A549 (cell line): ENCODE measurements at regions not wholly inside any gene's neighbourhood (a gene's known extent, or its start where the extent isn't known, plus 50 kb on each side); places are given as distances from the start of the nearest gene placed in this dataset.

Source experiments
- ATAC-seq, 2 experiments: fragments of 200-7000 bp in 1 of 2; fragments of >200 bp in 1 of 2; cut with Nextera tagmentation in 1 of 2; cut with Tn5 transposase in 1 of 2; 3 replicates each; pipeline versions ENCODE4 v1.8.0 to v1.9.1; 2018 to 2020; ENCODE audit warnings: mild to moderate bottlenecking in 1 of 2, moderate library complexity in 1 of 2
- CTCF ChIA-PET: fragments of 300-600 bp; sonication (Branson Sonifier 250); formaldehyde crosslinking; extraction: SDS; loops from one replicate; lab custom pipeline; 2021; ENCODE audit warnings: antibody characterized with exemption, inconsistent platforms; lab: Yijun Ruan, JAX
- POLR2A ChIA-PET: fragments of 350-600 bp; formaldehyde crosslinking; extraction: SDS; loops from one replicate; lab custom pipeline; 2021; ENCODE audit warnings: antibody characterized with exemption, inconsistent platforms; lab: Yijun Ruan, JAX
- DNase-seq, 2 experiments: peaks; one replicate each; pipeline versions ENCODE4 v3.0.0 to v3.0.0-alpha.2; 2011 to 2016; ENCODE audit warnings: low read depth in 1 of 2, low spot score in 1 of 2
- FAIRE-seq: peaks from 2 replicates; lab custom pipeline; 2011; peaks lifted over from hg19 to GRCh38; lab: Jason Lieb, UNC
- H3K27ac ChIP-seq, 2 experiments: fragments of >200 bp; sonication (Bioruptor Twin); formaldehyde crosslinking; 3 replicates each; pipeline ENCODE4 v1.5.1; 2016 to 2017
- H3K4me1 ChIP-seq: fragments of >200 bp; sonication (Bioruptor Twin); formaldehyde crosslinking; 3 replicates; pipeline ENCODE4 v1.6.1; 2016
- H3K4me2 ChIP-seq: fragments of >200 bp; sonication (Bioruptor Twin); formaldehyde crosslinking; 3 replicates; pipeline ENCODE4 v1.6.1; 2016
- H3K4me3 ChIP-seq: fragments of >200 bp; sonication (Bioruptor Twin); formaldehyde crosslinking; 3 replicates; pipeline ENCODE4 v1.5.1; 2016
- H3K9me3 ChIP-seq: fragments of >200 bp; sonication (Bioruptor Twin); formaldehyde crosslinking; 3 replicates; pipeline ENCODE4 v1.6.1; 2016
- BHLHE40 ChIP-seq: IDR thresholded peaks from 2 replicates; pipeline ENCODE4 v1.6.1; 2012; ENCODE audit warnings: low read depth, low read length, inconsistent platforms
- CBX8 ChIP-seq: fragments of 200-600 bp; sonication (generic); IDR thresholded peaks from 2 replicates; pipeline ENCODE4 v1.6.1; 2016
- CHD2 ChIP-seq: fragments of 150-350 bp; IDR thresholded peaks from 2 replicates; pipeline ENCODE4 v1.6.1; 2014; ENCODE audit warnings: low read length; ENCODE audit not compliant: partially characterized antibody
- CHD4 ChIP-seq: fragments of 200-600 bp; sonication (generic); IDR thresholded peaks from 2 replicates; pipeline ENCODE4 v1.6.1; 2016; ENCODE audit warnings: antibody characterized with exemption, mild to moderate bottlenecking, borderline replicate concordance
- EP300 ChIP-seq, 2 experiments: fragments of >200 bp; sonication (Bioruptor Twin); formaldehyde crosslinking; IDR thresholded peaks; 2 replicates in 1 of 2; 3 replicates in 1 of 2; pipeline ENCODE4 v1.6.1; 2016 to 2017
- FOSB ChIP-seq: fragments of 250-450 bp; sonication (Bioruptor Pico); IDR thresholded peaks from 2 replicates; pipeline ENCODE4 v1.5.0; 2020; ENCODE audit warnings: mild to moderate bottlenecking, moderate library complexity
- FOXS1 ChIP-seq: fragments of 250-450 bp; sonication (Bioruptor Pico); IDR thresholded peaks from 2 replicates; pipeline ENCODE4 v1.5.0; 2020; ENCODE audit warnings: mild to moderate bottlenecking, moderate library complexity
- GATA3 ChIP-seq: IDR thresholded peaks from 2 replicates; pipeline ENCODE4 v1.6.1; 2012; ENCODE audit warnings: borderline replicate concordance
- HOXA7 ChIP-seq: fragments of 250-450 bp; sonication (Bioruptor Pico); IDR thresholded peaks from 2 replicates; pipeline ENCODE4 v1.5.0; 2020; ENCODE audit warnings: mild to moderate bottlenecking, moderate library complexity
- HOXB13 ChIP-seq: fragments of 250-450 bp; sonication (Bioruptor Pico); IDR thresholded peaks from 2 replicates; pipeline ENCODE4 v1.5.0; 2020; ENCODE audit warnings: low read depth, mild to moderate bottlenecking, moderate library complexity
- JUN ChIP-seq, 2 experiments: fragments of >200 bp; sonication (Bioruptor Twin); formaldehyde crosslinking; IDR thresholded peaks; 2 replicates in 1 of 2; 3 replicates in 1 of 2; pipeline ENCODE4 v1.6.1; 2016 to 2017
- JUNB ChIP-seq: fragments of >200 bp; sonication (Bioruptor Twin); formaldehyde crosslinking; IDR thresholded peaks from 2 replicates; pipeline ENCODE4 v1.6.1; 2016
- KDM5A ChIP-seq: fragments of 200-600 bp; sonication (generic); IDR thresholded peaks from 2 replicates; pipeline ENCODE4 v1.6.1; 2016; ENCODE audit warnings: antibody characterized with exemption, mild to moderate bottlenecking
- MAFK ChIP-seq: fragments of 450-650 bp; IDR thresholded peaks from 2 replicates; pipeline ENCODE4 v1.6.1; 2014; ENCODE audit not compliant: partially characterized antibody
- NR3C1 ChIP-seq: fragments of >200 bp; sonication (Bioruptor Twin); formaldehyde crosslinking; IDR thresholded peaks from 3 replicates; pipeline ENCODE4 v1.6.1; 2017
- PHF8 ChIP-seq: fragments of 200-600 bp; sonication (generic); IDR thresholded peaks from 2 replicates; pipeline ENCODE4 v1.6.1; 2016; ENCODE audit warnings: low read depth, mild to moderate bottlenecking, antibody characterized with exemption, moderate library complexity, borderline replicate concordance
- POLR2AphosphoS2 ChIP-seq: conservative IDR thresholded peaks from 2 replicates; pipeline ENCODE4 v1.6.1; 2012; ENCODE audit warnings: low read length, improper control_type of control experiment, inconsistent platforms
- RCOR1 ChIP-seq: fragments of 150-350 bp; IDR thresholded peaks from 2 replicates; pipeline ENCODE4 v1.6.1; 2014; ENCODE audit warnings: antibody characterized with exemption, low read length, low read depth
- RFX5 ChIP-seq: fragments of 450-650 bp; IDR thresholded peaks from 2 replicates; pipeline ENCODE4 v1.7.1; 2014; ENCODE audit warnings: antibody characterized with exemption, mild to moderate bottlenecking, moderate library complexity
- SREBF2 ChIP-seq: fragments of 450-650 bp; IDR thresholded peaks from 2 replicates; pipeline ENCODE4 v1.6.1; 2014; ENCODE audit warnings: mild to moderate bottlenecking, moderate library complexity
- TFCP2L1 ChIP-seq: fragments of 250-450 bp; sonication (Bioruptor Pico); IDR thresholded peaks from 2 replicates; pipeline ENCODE4 v1.5.0; 2021; ENCODE audit warnings: mild to moderate bottlenecking
- WGBS: methylation state at CpG from one replicate; pipeline ENCODE4 v1.1.6; 2017; ENCODE audit errors: missing lambda C conversion rate; 5-methylcytosine and 5-hydroxymethylcytosine counted together
- TF ChIP-seq, protein P1 (sequence below): fragments of 200-600 bp; sonication (generic); IDR thresholded peaks from 2 replicates; pipeline ENCODE4 v1.6.1; 2016; ENCODE audit warnings: antibody characterized with exemption, mild to moderate bottlenecking, moderate library complexity
- TF ChIP-seq, protein P2 (sequence below): IDR thresholded peaks from 2 replicates; pipeline ENCODE4 v1.6.1; 2012; ENCODE audit warnings: low read depth, borderline replicate concordance
- TF ChIP-seq, protein P3 (sequence below): fragments of 250-450 bp; sonication (Bioruptor Pico); IDR thresholded peaks from 2 replicates; pipeline ENCODE4 v1.5.0; 2021; ENCODE audit warnings: mild to moderate bottlenecking, moderate library complexity, borderline replicate concordance
- TF ChIP-seq, protein P4 (sequence below): fragments of >200 bp; sonication (Bioruptor Twin); formaldehyde crosslinking; IDR thresholded peaks from 2 replicates; pipeline ENCODE4 v1.6.1; 2016
- TF ChIP-seq, protein P5 (sequence below): fragments of 250-450 bp; sonication (Bioruptor Pico); IDR thresholded peaks from 2 replicates; pipeline ENCODE4 v1.5.0; 2020; ENCODE audit warnings: low read depth, mild to moderate bottlenecking, moderate library complexity
- TF ChIP-seq, protein P6 (sequence below): fragments of >200 bp; sonication (Bioruptor Twin); formaldehyde crosslinking; IDR thresholded peaks from 3 replicates; pipeline ENCODE4 v1.6.1; 2016
- TF ChIP-seq, protein P7 (sequence below): fragments of 450-650 bp; IDR thresholded peaks from 2 replicates; pipeline ENCODE4 v1.6.1; 2014; ENCODE audit warnings: antibody characterized with exemption

DNA sequence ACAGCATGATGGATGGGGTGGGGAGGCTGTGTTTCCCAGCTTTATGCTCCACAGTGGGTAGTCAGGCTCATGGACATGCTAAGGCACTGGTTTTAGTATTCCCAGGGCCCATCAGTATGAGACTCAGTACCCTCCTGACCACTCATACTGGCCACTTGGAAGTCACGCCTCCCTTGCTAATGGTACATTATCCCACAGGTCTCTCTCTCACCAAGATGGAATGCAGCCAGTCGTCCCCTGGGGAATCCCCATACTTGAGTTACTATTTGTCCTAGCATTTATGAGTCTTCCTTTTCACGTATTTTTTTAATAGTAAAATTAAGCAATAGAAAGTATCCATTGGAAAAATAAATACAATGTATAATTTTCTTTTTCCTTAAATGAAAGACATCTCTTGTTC, 80.6 kb upstream of the TBX20 start:
- H3K4me1 ChIP-seq: no peaks in the 10 kb centered on the region
- no peak for FAIRE-seq
- TF ChIP-seq, protein P1, sequence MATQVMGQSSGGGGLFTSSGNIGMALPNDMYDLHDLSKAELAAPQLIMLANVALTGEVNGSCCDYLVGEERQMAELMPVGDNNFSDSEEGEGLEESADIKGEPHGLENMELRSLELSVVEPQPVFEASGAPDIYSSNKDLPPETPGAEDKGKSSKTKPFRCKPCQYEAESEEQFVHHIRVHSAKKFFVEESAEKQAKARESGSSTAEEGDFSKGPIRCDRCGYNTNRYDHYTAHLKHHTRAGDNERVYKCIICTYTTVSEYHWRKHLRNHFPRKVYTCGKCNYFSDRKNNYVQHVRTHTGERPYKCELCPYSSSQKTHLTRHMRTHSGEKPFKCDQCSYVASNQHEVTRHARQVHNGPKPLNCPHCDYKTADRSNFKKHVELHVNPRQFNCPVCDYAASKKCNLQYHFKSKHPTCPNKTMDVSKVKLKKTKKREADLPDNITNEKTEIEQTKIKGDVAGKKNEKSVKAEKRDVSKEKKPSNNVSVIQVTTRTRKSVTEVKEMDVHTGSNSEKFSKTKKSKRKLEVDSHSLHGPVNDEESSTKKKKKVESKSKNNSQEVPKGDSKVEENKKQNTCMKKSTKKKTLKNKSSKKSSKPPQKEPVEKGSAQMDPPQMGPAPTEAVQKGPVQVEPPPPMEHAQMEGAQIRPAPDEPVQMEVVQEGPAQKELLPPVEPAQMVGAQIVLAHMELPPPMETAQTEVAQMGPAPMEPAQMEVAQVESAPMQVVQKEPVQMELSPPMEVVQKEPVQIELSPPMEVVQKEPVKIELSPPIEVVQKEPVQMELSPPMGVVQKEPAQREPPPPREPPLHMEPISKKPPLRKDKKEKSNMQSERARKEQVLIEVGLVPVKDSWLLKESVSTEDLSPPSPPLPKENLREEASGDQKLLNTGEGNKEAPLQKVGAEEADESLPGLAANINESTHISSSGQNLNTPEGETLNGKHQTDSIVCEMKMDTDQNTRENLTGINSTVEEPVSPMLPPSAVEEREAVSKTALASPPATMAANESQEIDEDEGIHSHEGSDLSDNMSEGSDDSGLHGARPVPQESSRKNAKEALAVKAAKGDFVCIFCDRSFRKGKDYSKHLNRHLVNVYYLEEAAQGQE: no peak
- no peak for TF ChIP-seq CBX8
- no peak for TF ChIP-seq EP300 (IDR thresholded peaks at IDR 0.05)
- TF ChIP-seq JUN (IDR thresholded peaks at IDR 0.05): no peak
- TF ChIP-seq HOXB13: no peak
- TF ChIP-seq NR3C1: no peak
- no peak for TF ChIP-seq BHLHE40
- no peak for TF ChIP-seq POLR2AphosphoS2
- TF ChIP-seq, protein P2, sequence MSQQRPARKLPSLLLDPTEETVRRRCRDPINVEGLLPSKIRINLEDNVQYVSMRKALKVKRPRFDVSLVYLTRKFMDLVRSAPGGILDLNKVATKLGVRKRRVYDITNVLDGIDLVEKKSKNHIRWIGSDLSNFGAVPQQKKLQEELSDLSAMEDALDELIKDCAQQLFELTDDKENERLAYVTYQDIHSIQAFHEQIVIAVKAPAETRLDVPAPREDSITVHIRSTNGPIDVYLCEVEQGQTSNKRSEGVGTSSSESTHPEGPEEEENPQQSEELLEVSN: no peak
- no peak for TF ChIP-seq CHD2
- no peak for TF ChIP-seq SREBF2
- TF ChIP-seq MAFK: no peak
- TF ChIP-seq TFCP2L1 (CRISPR knock-in tag): no peak
- TF ChIP-seq, protein P3, sequence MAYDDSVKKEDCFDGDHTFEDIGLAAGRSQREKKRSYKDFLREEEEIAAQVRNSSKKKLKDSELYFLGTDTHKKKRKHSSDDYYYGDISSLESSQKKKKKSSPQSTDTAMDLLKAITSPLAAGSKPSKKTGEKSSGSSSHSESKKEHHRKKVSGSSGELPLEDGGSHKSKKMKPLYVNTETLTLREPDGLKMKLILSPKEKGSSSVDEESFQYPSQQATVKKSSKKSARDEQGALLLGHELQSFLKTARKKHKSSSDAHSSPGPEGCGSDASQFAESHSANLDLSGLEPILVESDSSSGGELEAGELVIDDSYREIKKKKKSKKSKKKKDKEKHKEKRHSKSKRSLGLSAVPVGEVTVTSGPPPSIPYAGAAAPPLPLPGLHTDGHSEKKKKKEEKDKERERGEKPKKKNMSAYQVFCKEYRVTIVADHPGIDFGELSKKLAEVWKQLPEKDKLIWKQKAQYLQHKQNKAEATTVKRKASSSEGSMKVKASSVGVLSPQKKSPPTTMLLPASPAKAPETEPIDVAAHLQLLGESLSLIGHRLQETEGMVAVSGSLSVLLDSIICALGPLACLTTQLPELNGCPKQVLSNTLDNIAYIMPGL: no peak
- TF ChIP-seq RCOR1: no peak
- no peak for TF ChIP-seq GATA3
- TF ChIP-seq, protein P4, sequence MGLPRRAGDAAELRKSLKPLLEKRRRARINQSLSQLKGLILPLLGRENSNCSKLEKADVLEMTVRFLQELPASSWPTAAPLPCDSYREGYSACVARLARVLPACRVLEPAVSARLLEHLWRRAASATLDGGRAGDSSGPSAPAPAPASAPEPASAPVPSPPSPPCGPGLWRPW: no peak
- TF ChIP-seq FOXS1: no peak
- no peak for TF ChIP-seq PHF8
- no peak overlapping the region for H3K27ac ChIP-seq
- no peak overlapping the region for H3K4me2 ChIP-seq
- ATAC-seq: no peak
- WGBS: 16% methylated on average over 3 of the region's 3 CpGs
- H3K9me3 ChIP-seq: no peaks in the 10 kb centered on the region
- CTCF ChIA-PET: no interaction called here
- H3K4me3 ChIP-seq: no peak overlapping the region
- no peak for DNase-seq
- POLR2A ChIA-PET: no interaction called here

DNA sequence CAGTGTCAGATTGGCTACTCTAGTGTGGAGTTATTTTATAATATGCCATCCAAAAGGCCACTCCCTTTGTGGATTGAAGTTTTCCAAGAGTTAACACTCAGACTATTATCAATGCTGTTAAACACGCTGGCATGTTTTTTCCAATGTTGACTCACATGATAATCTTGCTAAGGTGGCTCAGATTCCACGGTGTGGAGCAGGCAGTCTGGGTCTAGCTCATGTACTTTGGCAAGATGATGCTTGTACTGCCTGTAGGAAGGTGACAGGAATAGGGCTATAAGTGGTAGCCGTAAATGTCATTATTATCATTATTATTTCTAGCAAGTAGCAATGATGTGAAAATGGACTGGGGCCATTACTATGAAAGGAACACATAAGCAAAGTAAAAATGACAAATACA, 79.4 kb upstream of the TBX20 start:
- Histone ChIP-seq H3K4me2 (no peak overlapping the region), H3K4me1 (no peaks in the 10 kb centered on the region), H3K4me3 (no peak overlapping the region), H3K9me3 (no peaks in the 10 kb centered on the region), H3K27ac (no peak overlapping the region)
- ATAC-seq (no peak), FAIRE-seq (no peak), DNase-seq (no peak)
- POLR2A ChIA-PET: no interaction called here
- TF ChIP-seq FOXS1: no peak
- no peak for TF ChIP-seq PHF8
- TF ChIP-seq, protein P5, sequence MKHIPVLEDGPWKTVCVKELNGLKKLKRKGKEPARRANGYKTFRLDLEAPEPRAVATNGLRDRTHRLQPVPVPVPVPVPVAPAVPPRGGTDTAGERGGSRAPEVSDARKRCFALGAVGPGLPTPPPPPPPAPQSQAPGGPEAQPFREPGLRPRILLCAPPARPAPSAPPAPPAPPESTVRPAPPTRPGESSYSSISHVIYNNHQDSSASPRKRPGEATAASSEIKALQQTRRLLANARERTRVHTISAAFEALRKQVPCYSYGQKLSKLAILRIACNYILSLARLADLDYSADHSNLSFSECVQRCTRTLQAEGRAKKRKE (CRISPR knock-in tag): no peak
- TF ChIP-seq FOSB (CRISPR knock-in tag): no peak
- TF ChIP-seq JUNB: no peak
- TF ChIP-seq CBX8: no peak
- TF ChIP-seq KDM5A: no peak
- TF ChIP-seq, protein P3: no peak
- no peak for TF ChIP-seq CHD4
- TF ChIP-seq, protein P6, sequence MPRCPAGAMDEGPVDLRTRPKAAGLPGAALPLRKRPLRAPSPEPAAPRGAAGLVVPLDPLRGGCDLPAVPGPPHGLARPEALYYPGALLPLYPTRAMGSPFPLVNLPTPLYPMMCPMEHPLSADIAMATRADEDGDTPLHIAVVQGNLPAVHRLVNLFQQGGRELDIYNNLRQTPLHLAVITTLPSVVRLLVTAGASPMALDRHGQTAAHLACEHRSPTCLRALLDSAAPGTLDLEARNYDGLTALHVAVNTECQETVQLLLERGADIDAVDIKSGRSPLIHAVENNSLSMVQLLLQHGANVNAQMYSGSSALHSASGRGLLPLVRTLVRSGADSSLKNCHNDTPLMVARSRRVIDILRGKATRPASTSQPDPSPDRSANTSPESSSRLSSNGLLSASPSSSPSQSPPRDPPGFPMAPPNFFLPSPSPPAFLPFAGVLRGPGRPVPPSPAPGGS: no peak
- TF ChIP-seq, protein P2: no peak
- no peak for TF ChIP-seq RFX5
- TF ChIP-seq, protein P7, sequence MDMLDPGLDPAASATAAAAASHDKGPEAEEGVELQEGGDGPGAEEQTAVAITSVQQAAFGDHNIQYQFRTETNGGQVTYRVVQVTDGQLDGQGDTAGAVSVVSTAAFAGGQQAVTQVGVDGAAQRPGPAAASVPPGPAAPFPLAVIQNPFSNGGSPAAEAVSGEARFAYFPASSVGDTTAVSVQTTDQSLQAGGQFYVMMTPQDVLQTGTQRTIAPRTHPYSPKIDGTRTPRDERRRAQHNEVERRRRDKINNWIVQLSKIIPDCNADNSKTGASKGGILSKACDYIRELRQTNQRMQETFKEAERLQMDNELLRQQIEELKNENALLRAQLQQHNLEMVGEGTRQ: no peak
- TF ChIP-seq HOXA7 (CRISPR knock-in tag): no peak
- CTCF ChIA-PET: no interaction called here
- 44% methylated on average over 3 of the region's 3 CpGs for WGBS
